HUES48 (cell line): ENCODE measurements at regions not wholly inside any gene's neighbourhood (a gene's known extent, or its start where the extent isn't known, plus 50 kb on each side); places are given as distances from the start of the nearest gene placed in this dataset.

Source experiments
- H3K27ac ChIP-seq: one replicate; pipeline ENCODE4 v1.7.0; 2013; ENCODE audit warnings: low read depth, low read length, inconsistent platforms
- H3K27me3 ChIP-seq: 2 replicates; pipeline ENCODE4 v1.6.1; 2013; ENCODE audit warnings: mild to moderate bottlenecking, low read length; ENCODE audit not compliant: control insufficient read depth, insufficient read depth
- H3K36me3 ChIP-seq: 2 replicates; pipeline ENCODE4 v1.6.1; 2013; ENCODE audit warnings: low read length; ENCODE audit not compliant: control insufficient read depth, insufficient read depth
- H3K4me1 ChIP-seq: 2 replicates; pipeline ENCODE4 v1.6.1; 2013; ENCODE audit warnings: mild to moderate bottlenecking, low read length; ENCODE audit not compliant: control insufficient read depth, insufficient read depth
- H3K4me3 ChIP-seq: 2 replicates; pipeline ENCODE4 v1.5.1; 2013; ENCODE audit warnings: mild to moderate bottlenecking, low read depth, low read length
- H3K9ac ChIP-seq: 2 replicates; pipeline ENCODE4 v1.6.1; 2013; ENCODE audit warnings: mild to moderate bottlenecking, low read depth, low read length, moderate library complexity
- H3K9me3 ChIP-seq: 2 replicates; pipeline ENCODE4 v1.6.1; 2013; ENCODE audit warnings: low read length; ENCODE audit not compliant: control insufficient read depth, insufficient read depth

- Histone ChIP-seq H3K27me3 (no peaks in the 10 kb centered on the region), H3K9ac (no peak overlapping the region), H3K9me3 (no peaks in the 10 kb centered on the region), H3K36me3 (no peaks in the 10 kb centered on the region), H3K4me3 (no peak overlapping the region), H3K4me1 (no peaks in the 10 kb centered on the region), H3K27ac (no peak overlapping the region)
Measured at GRCh38 chr7:47104206-47104549, 477.7 kb downstream of the TNS3 start.

GRCh38 chr7:47103498-47104205, 478.3 kb downstream of the TNS3 start:
- H3K36me3 ChIP-seq: no peaks in the 10 kb centered on the region
- no peak overlapping the region for H3K4me3 ChIP-seq

GRCh38 chr7:47102331-47102841, 479.5 kb downstream of the TNS3 start:
- Histone ChIP-seq H3K27me3 (no peaks in the 10 kb centered on the region), H3K4me1 (no peaks in the 10 kb centered on the region), H3K36me3 (no peaks in the 10 kb centered on the region), H3K9me3 (no peaks in the 10 kb centered on the region), H3K4me3 (no peak overlapping the region), H3K27ac (no peak overlapping the region), H3K9ac (no peak overlapping the region)

More at GRCh38 chr7:47103498-47104205, 478.3 kb downstream of the TNS3 start:
- H3K9ac ChIP-seq: no peak overlapping the region
- H3K4me1 ChIP-seq: no peaks in the 10 kb centered on the region
- H3K9me3 ChIP-seq: no peaks in the 10 kb centered on the region
- H3K27ac ChIP-seq: no peak overlapping the region
- no peaks in the 10 kb centered on the region for H3K27me3 ChIP-seq

GRCh38 chr7:47100817-47101435, 481.0 kb downstream of the TNS3 start:
- no peak overlapping the region for H3K9ac ChIP-seq
- no peak overlapping the region for H3K4me3 ChIP-seq
- no peaks in the 10 kb centered on the region for H3K9me3 ChIP-seq
- no peak overlapping the region for H3K27ac ChIP-seq
- no peaks in the 10 kb centered on the region for H3K36me3 ChIP-seq
- no peaks in the 10 kb centered on the region for H3K4me1 ChIP-seq
- no peaks in the 10 kb centered on the region for H3K27me3 ChIP-seq

- Histone ChIP-seq H3K9ac (no peak overlapping the region), H3K9me3 (no peaks in the 10 kb centered on the region), H3K4me1 (no peaks in the 10 kb centered on the region), H3K27me3 (no peaks in the 10 kb centered on the region), H3K27ac (no peak overlapping the region), H3K36me3 (no peaks in the 10 kb centered on the region), H3K4me3 (no peak overlapping the region)
Measured at GRCh38 chr7:47100148-47100816, 481.6 kb downstream of the TNS3 start.

- H3K27me3 ChIP-seq: no peaks in the 10 kb centered on the region
- no peaks in the 10 kb centered on the region for H3K36me3 ChIP-seq
- H3K4me1 ChIP-seq: no peaks in the 10 kb centered on the region
- no peak overlapping the region for H3K4me3 ChIP-seq
- H3K9me3 ChIP-seq: no peaks in the 10 kb centered on the region
- no peak overlapping the region for H3K9ac ChIP-seq
- H3K27ac ChIP-seq: no peak overlapping the region
Measured at GRCh38 chr7:47097431-47097830, 484.5 kb downstream of the TNS3 start.

- Histone ChIP-seq H3K9me3 (no peaks in the 10 kb centered on the region), H3K9ac (no peak overlapping the region), H3K36me3 (no peaks in the 10 kb centered on the region), H3K4me3 (no peak overlapping the region), H3K27ac (no peak overlapping the region), H3K27me3 (no peaks in the 10 kb centered on the region), H3K4me1 (no peaks in the 10 kb centered on the region)
Measured at GRCh38 chr7:47095946-47096345, 486.0 kb downstream of the TNS3 start.

- no peak overlapping the region for H3K9ac ChIP-seq
- no peak overlapping the region for H3K27ac ChIP-seq
- H3K36me3 ChIP-seq: no peaks in the 10 kb centered on the region
- no peaks in the 10 kb centered on the region for H3K27me3 ChIP-seq
- H3K4me1 ChIP-seq: no peaks in the 10 kb centered on the region
- no peak overlapping the region for H3K4me3 ChIP-seq
- no peaks in the 10 kb centered on the region for H3K9me3 ChIP-seq
Measured at GRCh38 chr7:47094462-47094861, 487.4 kb downstream of the TNS3 start.

- no peaks in the 10 kb centered on the region for H3K36me3 ChIP-seq
- no peak overlapping the region for H3K4me3 ChIP-seq
- no peak overlapping the region for H3K9ac ChIP-seq
Measured at GRCh38 chr7:47093320-47094234, 488.3 kb downstream of the TNS3 start.

GRCh38 chr7:47092336-47092735, 489.6 kb downstream of the TNS3 start:
- Histone ChIP-seq H3K9ac (no peak overlapping the region), H3K36me3 (no peaks in the 10 kb centered on the region), H3K4me1 (no peaks in the 10 kb centered on the region), H3K9me3 (no peaks in the 10 kb centered on the region), H3K4me3 (no peak overlapping the region), H3K27ac (no peak overlapping the region), H3K27me3 (peaks cover 7% of the 10 kb centered on the region)

More at GRCh38 chr7:47093320-47094234, 488.3 kb downstream of the TNS3 start:
- Histone ChIP-seq H3K9me3 (no peaks in the 10 kb centered on the region), H3K27ac (no peak overlapping the region), H3K4me1 (no peaks in the 10 kb centered on the region), H3K27me3 (no peaks in the 10 kb centered on the region)
